ENCODE measurements at regions not wholly inside any gene's neighbourhood (a gene's known extent, or its start where the extent isn't known, plus 50 kb on each side); places are given as distances from the start of the nearest gene placed in this dataset.

- WGBS, 2 donors, result 80 to 92% methylated on average over 3 of the region's 3 CpGs
- intact Hi-C loops (cut with DNase I), result loop anchor here (5.0 to 10.0 kb wide), 3 partner anchors 195 to 1185 kb away; no protein-coding TSS in a partner anchor
- Histone ChIP-seq H3K27me3 (no peaks in the 10 kb centered on the region), H3K27ac (no peak overlapping the region), H3K9me3 (no peaks in the 10 kb centered on the region), H3K4me1 (peaks cover 0 to 5% (median 2%) of the 10 kb centered on the region in 4 donors), H3K4me3 (no peak overlapping the region), H3K36me3 (no peaks in the 10 kb centered on the region)
- DNase-seq, result no peak
- TF ChIP-seq POLR2A (IDR thresholded peaks at IDR 0.05) (no peak), POLR2AphosphoS5 (IDR thresholded peaks at IDR 0.05) (no peak), EP300 (IDR thresholded peaks at IDR 0.05) (no peak)
- TF ChIP-seq, protein P1, sequence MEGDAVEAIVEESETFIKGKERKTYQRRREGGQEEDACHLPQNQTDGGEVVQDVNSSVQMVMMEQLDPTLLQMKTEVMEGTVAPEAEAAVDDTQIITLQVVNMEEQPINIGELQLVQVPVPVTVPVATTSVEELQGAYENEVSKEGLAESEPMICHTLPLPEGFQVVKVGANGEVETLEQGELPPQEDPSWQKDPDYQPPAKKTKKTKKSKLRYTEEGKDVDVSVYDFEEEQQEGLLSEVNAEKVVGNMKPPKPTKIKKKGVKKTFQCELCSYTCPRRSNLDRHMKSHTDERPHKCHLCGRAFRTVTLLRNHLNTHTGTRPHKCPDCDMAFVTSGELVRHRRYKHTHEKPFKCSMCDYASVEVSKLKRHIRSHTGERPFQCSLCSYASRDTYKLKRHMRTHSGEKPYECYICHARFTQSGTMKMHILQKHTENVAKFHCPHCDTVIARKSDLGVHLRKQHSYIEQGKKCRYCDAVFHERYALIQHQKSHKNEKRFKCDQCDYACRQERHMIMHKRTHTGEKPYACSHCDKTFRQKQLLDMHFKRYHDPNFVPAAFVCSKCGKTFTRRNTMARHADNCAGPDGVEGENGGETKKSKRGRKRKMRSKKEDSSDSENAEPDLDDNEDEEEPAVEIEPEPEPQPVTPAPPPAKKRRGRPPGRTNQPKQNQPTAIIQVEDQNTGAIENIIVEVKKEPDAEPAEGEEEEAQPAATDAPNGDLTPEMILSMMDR (IDR thresholded peaks at IDR 0.05), result no peak
Observed at GRCh38 chr16:82262244-82262643, 92.2 kb upstream of the MPHOSPH6 start.

- 80 to 82% methylated on average over 6 of the region's 6 CpGs for WGBS, 2 donors
- H3K36me3 ChIP-seq, result no peaks in the 10 kb centered on the region
- no peak for TF ChIP-seq EP300 (IDR thresholded peaks at IDR 0.05)
- TF ChIP-seq, protein P1 (IDR thresholded peaks at IDR 0.05), result no peak
- TF ChIP-seq POLR2A (IDR thresholded peaks at IDR 0.05), result no peak
- TF ChIP-seq POLR2AphosphoS5 (IDR thresholded peaks at IDR 0.05), result no peak
- no peaks in the 10 kb centered on the region for H3K9me3 ChIP-seq
- no peak overlapping the region for H3K27ac ChIP-seq
- H3K4me3 ChIP-seq, result no peak overlapping the region
- intact Hi-C loops (cut with DNase I), result loop anchor here (5.0 to 10.0 kb wide), 3 partner anchors 197 to 1187 kb away; no protein-coding TSS in a partner anchor
- peaks cover 0 to 5% (median 2%) of the 10 kb centered on the region in 4 donors for H3K4me1 ChIP-seq
- H3K27me3 ChIP-seq, result no peaks in the 10 kb centered on the region
- DNase-seq, result no peak
Observed at GRCh38 chr16:82260212-82260795, 90.3 kb upstream of the MPHOSPH6 start.

GRCh38 chr16:82259731-82260130, 89.7 kb upstream of the MPHOSPH6 start:
- TF ChIP-seq, protein P1 (IDR thresholded peaks at IDR 0.05), result no peak
- TF ChIP-seq EP300 (IDR thresholded peaks at IDR 0.05) (no peak), POLR2AphosphoS5 (IDR thresholded peaks at IDR 0.05) (no peak), POLR2A (IDR thresholded peaks at IDR 0.05) (no peak)
- intact Hi-C loops (cut with DNase I), result loop anchor here (5.0 to 10.0 kb wide), 3 partner anchors 198 to 1188 kb away; no protein-coding TSS in a partner anchor
- H3K27me3 ChIP-seq, result no peaks in the 10 kb centered on the region

GRCh38 chr16:82257990-82258389, 88.0 kb upstream of the MPHOSPH6 start:
- Histone ChIP-seq H3K4me3 (no peak overlapping the region), H3K27me3 (no peaks in the 10 kb centered on the region), H3K9me3 (no peaks in the 10 kb centered on the region), H3K36me3 (no peaks in the 10 kb centered on the region), H3K27ac (no peak overlapping the region), H3K4me1 (no peaks in the 10 kb centered on the region)
- intact Hi-C loops (cut with DNase I), result no loop called here
- no peak for DNase-seq
- WGBS, 2 donors, result 87 to 89% methylated on average over 7 of the region's 7 CpGs
- no peak for TF ChIP-seq POLR2AphosphoS5 (IDR thresholded peaks at IDR 0.05)
- TF ChIP-seq EP300 (IDR thresholded peaks at IDR 0.05), result no peak
- TF ChIP-seq, protein P1 (IDR thresholded peaks at IDR 0.05), result no peak
- no peak for TF ChIP-seq POLR2A (IDR thresholded peaks at IDR 0.05)

More at GRCh38 chr16:82259731-82260130, 89.7 kb upstream of the MPHOSPH6 start:
- H3K4me1 ChIP-seq, result peaks cover 0 to 5% (median 2%) of the 10 kb centered on the region in 4 donors
- no peak overlapping the region for H3K4me3 ChIP-seq
- H3K27ac ChIP-seq, result no peak overlapping the region
- no peaks in the 10 kb centered on the region for H3K9me3 ChIP-seq
- 85% methylated on average over 1 of the region's 1 CpG for WGBS, 2 donors
- no peaks in the 10 kb centered on the region for H3K36me3 ChIP-seq
- DNase-seq, result no peak

All from sigmoid colon (tissue), 6 donors.